Head of caudate nucleus (tissue), 42 donors: ENCODE measurements at regions not wholly inside any gene's neighbourhood (a gene's known extent, or its start where the extent isn't known, plus 50 kb on each side); places are given as distances from the start of the nearest gene placed in this dataset.
"Not testable (repeated sequence)": the region's sequence is repeated elsewhere in the genome, so short reads cannot be mapped to it uniquely, and the experiment has no call there.

Experiments
- DNase-seq, 42 donors: peaks; one replicate each; pipeline versions ENCODE4 v3.0.0 to v3.0.0-alpha.2; 2020 to 2021; ENCODE audit warnings: mixed read lengths in 7 of 42
- intact Hi-C: fragments of 100-400 bp; cut with DNase I; formaldehyde crosslinking; loops from one replicate; pipeline ENCODE4 v1.15.0; 2022

DNA sequence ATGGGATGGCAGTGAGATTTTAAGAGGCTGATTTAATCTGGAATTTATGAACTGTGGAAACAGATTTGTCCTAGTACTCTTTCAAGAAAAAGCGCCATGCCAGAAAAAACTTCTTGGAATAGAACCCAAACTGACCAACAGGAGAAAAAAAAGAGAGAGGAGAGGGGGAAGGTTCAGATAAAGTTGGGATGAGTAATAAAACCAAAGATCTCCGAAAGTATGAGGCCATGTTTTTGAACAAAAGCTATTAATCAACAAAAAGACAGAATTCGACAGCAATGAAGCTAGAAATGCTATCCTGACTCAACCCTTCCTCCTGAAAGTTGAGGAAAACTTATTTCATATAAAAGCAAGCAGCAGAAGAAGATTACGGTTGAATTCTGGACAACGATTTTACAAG is 135.5 kb downstream of the CEMIP2 start:
- intact Hi-C loops: no loop called here

GRCh38 chr9:71630377-71630995 is 137.8 kb downstream of the CEMIP2 start:
- DNase-seq: no peak
- intact Hi-C loops: no loop called here

More for the DNA sequence above, 135.5 kb downstream of the CEMIP2 start:
- no peak for DNase-seq

DNA sequence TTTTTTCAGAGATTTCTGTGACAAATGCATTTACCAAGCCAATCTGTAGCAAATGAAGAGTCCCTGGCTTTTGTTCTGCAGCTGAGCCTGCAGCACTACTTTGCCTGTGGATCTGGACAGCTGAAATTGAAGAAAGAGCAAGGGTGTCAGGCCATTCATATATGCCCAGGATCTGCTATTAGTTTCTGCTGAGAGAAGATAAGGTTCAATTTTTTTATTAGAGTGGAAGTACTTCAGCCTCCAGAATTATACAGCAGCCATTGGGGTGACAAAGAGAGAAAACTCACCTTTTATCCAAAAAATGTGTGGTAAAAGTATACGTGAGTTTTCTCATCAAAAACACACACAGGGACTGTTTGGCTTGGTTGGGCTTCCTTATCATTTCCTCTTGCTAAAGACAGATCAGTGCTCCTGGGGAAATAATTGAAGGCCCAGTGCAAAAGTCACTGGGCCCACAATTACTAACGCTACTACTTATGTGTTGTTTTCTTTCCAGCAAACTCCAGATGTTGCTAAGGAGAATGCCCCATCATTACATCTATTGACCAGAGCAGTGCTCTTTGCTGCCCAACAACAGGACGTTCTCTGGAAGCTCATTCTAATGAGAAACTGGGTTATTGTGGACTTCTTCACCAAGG is 138.6 kb downstream of the CEMIP2 start:
- intact Hi-C loops: no loop called here
- DNase-seq: no peak

- intact Hi-C loops: no loop called here
- DNase-seq: no peak
Measured at GRCh38 chr9:71628247-71628646, 140.1 kb downstream of the CEMIP2 start.

- no peak for DNase-seq
- intact Hi-C loops: no loop called here
Measured at GRCh38 chr9:71627537-71627936, 140.8 kb downstream of the CEMIP2 start.

GRCh38 chr9:71626395-71626794 is 141.9 kb downstream of the CEMIP2 start:
- DNase-seq: no peak
- intact Hi-C loops: no loop called here

GRCh38 chr9:71624728-71625127 is 143.6 kb downstream of the CEMIP2 start:
- intact Hi-C loops: no loop called here
- no peak for DNase-seq

- intact Hi-C loops: no loop called here
- peak in 25 of 42 donors; percentile 9 to 73 (median 30) for DNase-seq
Measured at GRCh38 chr9:71620746-71621145, 147.6 kb downstream of the CEMIP2 start.

DNA sequence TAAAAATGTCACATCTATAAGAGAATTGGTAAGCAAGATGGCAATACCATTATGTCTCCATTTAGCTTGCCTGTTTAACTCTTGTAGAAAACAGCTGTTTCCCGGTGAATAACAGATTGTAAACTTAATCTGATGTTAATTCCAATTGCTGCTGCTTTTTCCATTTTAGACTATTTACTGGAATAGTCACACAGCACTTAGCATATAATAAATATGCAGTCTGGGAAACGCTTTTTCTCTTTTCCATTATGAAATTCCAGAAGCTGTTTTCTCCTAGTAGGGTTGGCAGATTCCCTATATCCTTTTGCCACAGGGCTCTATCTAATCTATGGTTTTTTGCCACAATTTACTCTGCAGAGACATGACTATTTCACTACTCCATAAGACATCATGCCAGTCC is 148.0 kb downstream of the CEMIP2 start:
- intact Hi-C loops: no loop called here
- no peak for DNase-seq

GRCh38 chr9:71619926-71620325 is 148.4 kb downstream of the CEMIP2 start:
- intact Hi-C loops: no loop called here

GRCh38 chr9:71614409-71615010 is 153.8 kb downstream of the CEMIP2 start:
- no peak for DNase-seq
- intact Hi-C loops: no loop called here

More at GRCh38 chr9:71619926-71620325, 148.4 kb downstream of the CEMIP2 start:
- DNase-seq: no peak

DNA sequence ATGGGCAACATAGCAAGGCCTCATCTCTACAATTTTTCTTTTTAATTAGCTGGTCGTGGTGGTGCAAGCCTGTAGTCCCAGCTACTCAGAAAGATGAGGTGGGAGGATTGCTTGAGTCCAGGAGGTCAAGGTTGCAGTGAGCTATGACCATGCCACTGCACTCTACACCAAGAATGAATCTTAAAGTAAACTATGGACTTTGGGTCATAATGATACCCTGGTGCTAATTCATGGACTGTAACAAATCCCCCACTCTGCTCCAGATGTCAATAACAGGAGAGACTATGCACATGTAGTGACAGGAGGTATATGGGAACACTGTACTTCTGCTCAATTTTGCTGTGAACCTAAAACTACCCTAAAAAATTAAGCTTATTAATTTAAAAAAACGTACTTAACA is 155.4 kb downstream of the CEMIP2 start:
- no peak for DNase-seq
- intact Hi-C loops: no loop called here

DNA sequence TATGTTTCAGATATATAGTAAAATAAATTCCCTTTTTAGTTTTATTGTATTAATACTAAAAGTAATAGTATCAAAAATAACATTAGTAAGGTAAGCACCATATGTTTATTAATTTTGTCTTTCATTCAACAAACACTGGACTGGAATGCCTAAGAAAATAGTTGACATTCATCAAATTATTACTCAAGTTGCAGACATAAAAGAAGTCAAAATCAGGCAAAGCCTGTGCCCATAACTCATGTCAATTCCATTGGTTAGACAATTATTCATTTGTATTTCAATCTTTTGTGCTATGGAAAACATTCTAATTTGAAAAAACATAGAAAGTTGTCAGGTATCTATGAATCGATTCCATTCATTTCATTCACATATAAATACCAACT is 158.9 kb downstream of the CEMIP2 start:
- intact Hi-C loops: no loop called here
- DNase-seq: no peak

DNA sequence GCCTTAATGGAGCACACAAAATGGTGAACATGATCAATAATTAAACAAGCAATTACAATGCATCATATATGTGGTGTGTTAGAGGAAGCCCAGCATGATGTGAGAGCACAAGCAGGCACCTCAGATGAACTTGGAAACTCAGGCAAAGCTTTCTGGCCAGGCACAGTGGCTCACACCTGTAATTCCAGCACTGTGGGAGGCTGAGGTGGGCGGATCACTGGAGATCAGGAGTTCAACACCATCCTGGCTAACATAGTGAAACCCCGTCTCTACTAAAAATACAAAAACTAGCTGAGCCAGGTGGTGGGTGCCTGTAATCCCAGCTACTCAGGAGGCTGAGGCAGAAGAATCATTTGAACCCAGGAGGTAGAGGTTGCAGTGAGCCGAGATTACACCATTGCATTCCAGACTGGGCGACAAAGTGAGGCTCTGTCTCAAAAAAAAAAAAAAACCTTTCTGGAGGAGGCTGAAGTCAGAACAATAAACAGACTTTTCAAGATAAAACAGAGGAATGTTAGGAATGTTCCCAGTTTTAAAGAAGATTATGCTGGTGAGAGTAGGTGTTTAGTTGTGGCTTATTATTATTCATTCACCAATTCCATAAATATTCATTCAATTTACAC is 159.4 kb downstream of the CEMIP2 start:
- no peak for DNase-seq
- intact Hi-C loops: no loop called here

DNA sequence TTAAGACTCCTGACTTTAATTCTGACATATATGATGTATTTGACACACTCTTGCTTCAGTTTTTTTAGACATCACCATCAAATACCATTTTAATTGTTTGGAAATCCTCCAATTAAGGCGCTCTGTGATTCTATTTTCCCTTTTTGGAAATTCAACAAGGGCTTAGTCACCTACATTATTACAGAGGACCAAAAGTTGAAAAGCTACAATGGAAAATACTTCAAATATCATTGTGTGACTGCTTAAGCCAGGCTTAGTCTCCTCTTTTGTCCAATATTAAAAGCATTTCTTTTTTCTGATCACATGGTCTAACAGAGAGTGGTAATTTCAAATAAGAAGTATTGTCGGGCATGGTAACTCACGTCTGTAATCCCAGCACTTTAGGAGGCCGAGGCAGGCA is 160.3 kb downstream of the CEMIP2 start:
- no peak for DNase-seq
- intact Hi-C loops: no loop called here

- intact Hi-C loops: no loop called here
- DNase-seq: no peak
Measured at GRCh38 chr9:71607461-71607881, 160.8 kb downstream of the CEMIP2 start.

GRCh38 chr9:71604197-71605063 is 163.9 kb downstream of the CEMIP2 start:
- DNase-seq: peak; percentile 47 to 91 (median 74)
- intact Hi-C loops: loop anchor here (5.0 kb wide), 1 partner anchor 163 kb away; the partner anchor contains the start of gene CEMIP2

GRCh38 chr9:71602652-71603051 is 165.7 kb downstream of the CEMIP2 start:
- intact Hi-C loops: loop anchor here (5.0 kb wide), 1 partner anchor 165 kb away; the partner anchor contains the start of gene CEMIP2
- no peak for DNase-seq

DNA sequence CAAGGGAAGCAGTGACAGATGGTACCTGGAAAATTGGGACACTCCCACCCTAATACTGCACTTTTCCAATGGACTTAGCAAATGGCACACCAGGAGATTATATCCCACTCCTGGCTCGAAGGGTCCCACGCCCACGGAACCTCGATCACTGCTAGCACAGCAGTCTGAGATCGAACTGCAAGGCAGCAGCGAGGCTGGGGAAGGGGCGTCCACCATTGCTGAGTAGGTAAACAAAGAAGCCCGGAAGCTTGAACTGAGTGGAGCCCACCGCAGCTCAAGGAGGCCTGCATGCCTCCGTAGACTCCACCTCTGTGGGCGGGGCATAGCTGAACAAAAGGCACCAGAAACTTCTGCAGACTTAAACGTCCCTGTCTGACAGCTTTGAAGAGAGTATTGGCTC is 172.6 kb downstream of the CEMIP2 start:
- DNase-seq: not testable (repeated sequence)

More for the DNA sequence above, 172.6 kb downstream of the CEMIP2 start:
- intact Hi-C loops: not testable (repeated sequence)
